Neural progenitor cell (in vitro differentiated cells): ENCODE measurements at regions not wholly inside any gene's neighbourhood (a gene's known extent, or its start where the extent isn't known, plus 50 kb on each side); places are given as distances from the start of the nearest gene placed in this dataset.

Source experiments
- DNase-seq: peaks from one replicate; pipeline ENCODE4 v3.0.0-alpha.2; 2016; ENCODE audit warnings: low spot score
- H2AFZ ChIP-seq: fragments of 200-600 bp; sonication (generic); replicated peaks from 2 replicates; pipeline ENCODE4 v1.6.1; 2016; ENCODE audit warnings: antibody characterized with exemption
- H3F3A ChIP-seq: fragments of 200-600 bp; sonication (generic); 2 replicates; pipeline ENCODE4 v1.6.1; 2016; ENCODE audit warnings: antibody characterized with exemption, low read depth
- H3K27ac ChIP-seq: fragments of 200-600 bp; sonication (generic); 2 replicates; pipeline ENCODE4 v1.5.1; 2016; ENCODE audit warnings: mild to moderate bottlenecking
- H3K27me3 ChIP-seq: fragments of 200-600 bp; sonication (generic); 2 replicates; pipeline ENCODE4 v1.6.1; 2016; ENCODE audit warnings: mild to moderate bottlenecking, moderate library complexity
- H3K36me3 ChIP-seq: fragments of 200-600 bp; sonication (generic); 2 replicates; pipeline ENCODE4 v1.5.1; 2016
- H3K4me1 ChIP-seq: fragments of 200-600 bp; sonication (generic); 2 replicates; pipeline ENCODE4 v1.6.1; 2016; ENCODE audit warnings: mixed run types
- H3K4me2 ChIP-seq: fragments of 200-600 bp; sonication (generic); 2 replicates; pipeline ENCODE4 v1.6.1; 2016
- H3K4me3 ChIP-seq: fragments of 200-600 bp; sonication (generic); 2 replicates; pipeline ENCODE4 v1.5.1; 2016
- H3K79me2 ChIP-seq: fragments of 200-600 bp; sonication (generic); 2 replicates; pipeline ENCODE4 v1.6.1; 2016; ENCODE audit warnings: low read depth
- H3K9ac ChIP-seq: fragments of 200-600 bp; sonication (generic); 2 replicates; pipeline ENCODE4 v1.6.1; 2016
- H3K9me3 ChIP-seq: fragments of 200-600 bp; sonication (generic); 2 replicates; pipeline ENCODE4 v1.5.1; 2016; ENCODE audit warnings: low read depth
- H4K20me1 ChIP-seq: fragments of 200-600 bp; sonication (generic); 2 replicates; pipeline ENCODE4 v1.6.1; 2016; ENCODE audit warnings: low read depth
- H3K27ac Mint-ChIP-seq: 3 replicates; pipeline ENCODE4 v1.8.0; 2021; ENCODE audit warnings: mixed read lengths
- H3K27me3 Mint-ChIP-seq: 2 replicates; pipeline ENCODE4 v1.8.0; 2022; ENCODE audit warnings: low read depth, mild to moderate bottlenecking, inconsistent platforms, moderate library complexity, mixed read lengths; ENCODE audit not compliant: insufficient read depth
- H3K36me3 Mint-ChIP-seq: 3 replicates; pipeline ENCODE4 v1.8.0; 2021; ENCODE audit warnings: mixed read lengths
- H3K4me1 Mint-ChIP-seq: 3 replicates; pipeline ENCODE4 v1.8.0; 2021; ENCODE audit warnings: mixed read lengths
- H3K4me3 Mint-ChIP-seq: 3 replicates; pipeline ENCODE4 v1.8.0; 2021; ENCODE audit warnings: mild to moderate bottlenecking, moderate library complexity, mixed read lengths
- H3K9me3 Mint-ChIP-seq: 3 replicates; pipeline ENCODE4 v1.8.0; 2020; ENCODE audit warnings: mixed read lengths
- CTCF ChIP-seq: fragments of 200-600 bp; sonication (generic); IDR thresholded peaks from 2 replicates; pipeline ENCODE4 v1.5.1; 2017; ENCODE audit warnings: antibody characterized with exemption, mild to moderate bottlenecking
- EZH2 ChIP-seq: fragments of 200-600 bp; sonication (generic); IDR thresholded peaks from 2 replicates; pipeline ENCODE4 v1.6.1; 2017; ENCODE audit warnings: antibody characterized with exemption, mild to moderate bottlenecking, moderate library complexity
- EZH2phosphoT487 ChIP-seq: fragments of 200-600 bp; sonication (generic); IDR thresholded peaks from 2 replicates; pipeline ENCODE4 v1.6.1; 2017; ENCODE audit warnings: antibody characterized with exemption

- H3K27ac ChIP-seq, result no peak overlapping the region
- H3K36me3 Mint-ChIP-seq, result no peaks in the 10 kb centered on the region
- no peak for DNase-seq
- H3K27me3 ChIP-seq, result no peaks in the 10 kb centered on the region
- no peaks in the 10 kb centered on the region for H3K4me1 Mint-ChIP-seq
- H3K9me3 ChIP-seq, result no peaks in the 10 kb centered on the region
- no peaks in the 10 kb centered on the region for H4K20me1 ChIP-seq
- no peaks in the 10 kb centered on the region for H3K27me3 Mint-ChIP-seq
- H3K4me2 ChIP-seq, result no peak overlapping the region
- H3K27ac Mint-ChIP-seq, result no peak overlapping the region
- no peak overlapping the region for H3K9ac ChIP-seq
- no peak overlapping the region for H3K4me3 ChIP-seq
- H3K4me3 Mint-ChIP-seq, result no peak overlapping the region
- no peaks in the 10 kb centered on the region for H3K79me2 ChIP-seq
- H3F3A ChIP-seq, result no peaks in the 10 kb centered on the region
- no peak overlapping the region for H2AFZ ChIP-seq
- H3K4me1 ChIP-seq, result no peaks in the 10 kb centered on the region
- TF ChIP-seq EZH2, result no peak
- TF ChIP-seq EZH2phosphoT487, result no peak
- no peak for TF ChIP-seq CTCF
- H3K9me3 Mint-ChIP-seq, result peaks cover 9% of the 10 kb centered on the region
- H3K36me3 ChIP-seq, result no peaks in the 10 kb centered on the region
Observed at GRCh38 chr9:18281291-18281690, 192.7 kb upstream of the ADAMTSL1 start.

- no peaks in the 10 kb centered on the region for H3K27me3 ChIP-seq
- no peaks in the 10 kb centered on the region for H3K79me2 ChIP-seq
- no peak overlapping the region for H3K4me2 ChIP-seq
- Mint-ChIP-seq H3K36me3 (no peaks in the 10 kb centered on the region), H3K27me3 (peaks cover 2% of the 10 kb centered on the region), H3K9me3 (no peaks in the 10 kb centered on the region), H3K27ac (no peak overlapping the region), H3K4me3 (no peak overlapping the region), H3K4me1 (no peaks in the 10 kb centered on the region)
- H3K9ac ChIP-seq, result no peak overlapping the region
- no peaks in the 10 kb centered on the region for H3K4me1 ChIP-seq
- no peak overlapping the region for H3K27ac ChIP-seq
- H3K36me3 ChIP-seq, result no peaks in the 10 kb centered on the region
- H3K9me3 ChIP-seq, result no peaks in the 10 kb centered on the region
- TF ChIP-seq CTCF (no peak), EZH2 (no peak), EZH2phosphoT487 (no peak)
- H3K4me3 ChIP-seq, result no peak overlapping the region
- no peaks in the 10 kb centered on the region for H4K20me1 ChIP-seq
- no peaks in the 10 kb centered on the region for H3F3A ChIP-seq
- DNase-seq, result no peak
- no peak overlapping the region for H2AFZ ChIP-seq
Observed at GRCh38 chr9:18294229-18294628, 179.7 kb upstream of the ADAMTSL1 start.

DNA sequence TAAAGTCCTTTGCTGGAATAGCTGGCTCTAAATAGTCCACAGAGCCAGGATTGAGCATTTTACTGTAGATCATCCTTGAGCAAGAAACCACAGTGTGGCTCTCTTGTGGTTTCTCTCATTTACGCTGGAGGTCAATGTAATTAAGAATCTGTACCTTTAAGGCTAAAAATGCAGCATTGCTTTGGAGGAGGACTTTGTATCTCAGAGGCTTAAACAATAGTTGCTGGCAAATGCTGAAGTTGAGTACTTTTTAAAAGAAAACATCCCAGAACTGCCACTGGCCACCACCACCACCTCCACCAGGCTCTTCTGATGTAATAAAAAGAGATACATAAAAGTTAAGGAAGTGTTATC lies 177.3 kb upstream of the ADAMTSL1 start:
- no peak for TF ChIP-seq EZH2
- no peak for TF ChIP-seq CTCF
- no peak for TF ChIP-seq EZH2phosphoT487
- H3K4me3 Mint-ChIP-seq, result no peak overlapping the region
- H3K9me3 Mint-ChIP-seq, result no peaks in the 10 kb centered on the region
- Histone ChIP-seq H3K79me2 (no peaks in the 10 kb centered on the region), H4K20me1 (no peaks in the 10 kb centered on the region), H2AFZ (no peak overlapping the region), H3K9me3 (no peaks in the 10 kb centered on the region), H3K27ac (no peak overlapping the region), H3K27me3 (no peaks in the 10 kb centered on the region), H3K4me1 (no peaks in the 10 kb centered on the region), H3K9ac (no peak overlapping the region), H3K4me2 (no peak overlapping the region), H3K4me3 (no peak overlapping the region), H3F3A (no peaks in the 10 kb centered on the region), H3K36me3 (no peaks in the 10 kb centered on the region)
- H3K27me3 Mint-ChIP-seq, result no peaks in the 10 kb centered on the region
- no peak for DNase-seq
- H3K27ac Mint-ChIP-seq, result no peak overlapping the region
- no peaks in the 10 kb centered on the region for H3K4me1 Mint-ChIP-seq
- no peaks in the 10 kb centered on the region for H3K36me3 Mint-ChIP-seq
